ENCODE measurements at regions not wholly inside any gene's neighbourhood (a gene's known extent, or its start where the extent isn't known, plus 50 kb on each side); places are given as distances from the start of the nearest gene placed in this dataset.

DNA sequence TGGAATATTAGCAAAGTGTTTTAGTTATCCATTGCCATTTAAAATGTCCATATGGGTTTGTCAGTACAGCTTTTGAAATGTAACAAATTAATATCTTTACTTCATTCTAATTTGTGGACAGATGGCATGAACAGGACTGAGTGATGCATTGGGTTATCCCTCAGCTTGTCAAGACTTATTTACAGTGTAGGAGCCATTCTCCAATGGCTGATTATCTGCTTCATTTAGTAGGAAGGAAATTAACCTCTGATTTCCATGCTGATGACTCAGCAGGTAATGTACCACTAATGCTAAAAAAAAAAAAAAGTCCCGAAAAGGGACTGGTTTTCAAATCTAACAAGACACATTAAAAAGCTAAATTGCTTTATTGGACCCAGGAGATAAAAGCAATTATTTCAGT lies 1149.0 kb upstream of the USP15 start:
- RAD21 ChIA-PET (ENCODE audit: low non-redundant PET in 1 of 2, low total read pairs in 2 of 2, uncharacterized antibody in 2 of 2, unreplicated experiment in 2 of 2) = no interaction called here
- H3K4me3 ChIP-seq (replicated peaks in 1 of 2; ENCODE audit: low read depth in 1 of 2, low read length in 2 of 2) = no peak overlapping the region
- DNase-seq (ENCODE audit: low read depth, low spot score) (no peak), ATAC-seq (no peak)
- POLR2A ChIA-PET = no interaction called here
- CTCF ChIA-PET = no interaction called here
- no peaks in the 10 kb centered on the region for H3K79me2 ChIP-seq (ENCODE audit: insufficient read depth, low read length)
- H4K20me1 ChIP-seq (ENCODE audit: insufficient read depth) = no peaks in the 10 kb centered on the region
- H3K36me3 ChIP-seq (ENCODE audit: control insufficient read depth in 1 of 2, insufficient read depth in 2 of 2, low read length in 2 of 2) = no peaks in the 10 kb centered on the region
- no peak overlapping the region for H2AFZ ChIP-seq (ENCODE audit: low read depth, low read length, poor library complexity, severe bottlenecking)
- TF ChIP-seq EZH2phosphoT487 (IDR thresholded peaks at IDR 0.05; ENCODE audit: borderline replicate concordance) (no peak), ELF1 (IDR thresholded peaks at IDR 0.05; ENCODE audit: borderline replicate concordance, low read depth) (no peak), SRF (IDR thresholded peaks at IDR 0.05; ENCODE audit: low read depth) (no peak), ZFX (IDR thresholded peaks at IDR 0.05) (no peak), ZNF274 (IDR thresholded peaks at IDR 0.05; ENCODE audit: low read depth, low read length) (no peak), POLR2AphosphoS5 (IDR thresholded peaks at IDR 0.05; ENCODE audit: low read depth, low read length) (no peak), CEBPB (IDR thresholded peaks at IDR 0.05; ENCODE audit: low read depth) (no peak), SP1 (IDR thresholded peaks at IDR 0.05; ENCODE audit: low read depth) (no peak), EZH2 (IDR thresholded peaks at IDR 0.05) (no peak), EGR1 (IDR thresholded peaks at IDR 0.05; ENCODE audit: low read depth) (no peak)
- TF ChIP-seq, protein P1, sequence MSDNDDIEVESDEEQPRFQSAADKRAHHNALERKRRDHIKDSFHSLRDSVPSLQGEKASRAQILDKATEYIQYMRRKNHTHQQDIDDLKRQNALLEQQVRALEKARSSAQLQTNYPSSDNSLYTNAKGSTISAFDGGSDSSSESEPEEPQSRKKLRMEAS (IDR thresholded peaks at IDR 0.05) = no peak
- TF ChIP-seq, protein P2, sequence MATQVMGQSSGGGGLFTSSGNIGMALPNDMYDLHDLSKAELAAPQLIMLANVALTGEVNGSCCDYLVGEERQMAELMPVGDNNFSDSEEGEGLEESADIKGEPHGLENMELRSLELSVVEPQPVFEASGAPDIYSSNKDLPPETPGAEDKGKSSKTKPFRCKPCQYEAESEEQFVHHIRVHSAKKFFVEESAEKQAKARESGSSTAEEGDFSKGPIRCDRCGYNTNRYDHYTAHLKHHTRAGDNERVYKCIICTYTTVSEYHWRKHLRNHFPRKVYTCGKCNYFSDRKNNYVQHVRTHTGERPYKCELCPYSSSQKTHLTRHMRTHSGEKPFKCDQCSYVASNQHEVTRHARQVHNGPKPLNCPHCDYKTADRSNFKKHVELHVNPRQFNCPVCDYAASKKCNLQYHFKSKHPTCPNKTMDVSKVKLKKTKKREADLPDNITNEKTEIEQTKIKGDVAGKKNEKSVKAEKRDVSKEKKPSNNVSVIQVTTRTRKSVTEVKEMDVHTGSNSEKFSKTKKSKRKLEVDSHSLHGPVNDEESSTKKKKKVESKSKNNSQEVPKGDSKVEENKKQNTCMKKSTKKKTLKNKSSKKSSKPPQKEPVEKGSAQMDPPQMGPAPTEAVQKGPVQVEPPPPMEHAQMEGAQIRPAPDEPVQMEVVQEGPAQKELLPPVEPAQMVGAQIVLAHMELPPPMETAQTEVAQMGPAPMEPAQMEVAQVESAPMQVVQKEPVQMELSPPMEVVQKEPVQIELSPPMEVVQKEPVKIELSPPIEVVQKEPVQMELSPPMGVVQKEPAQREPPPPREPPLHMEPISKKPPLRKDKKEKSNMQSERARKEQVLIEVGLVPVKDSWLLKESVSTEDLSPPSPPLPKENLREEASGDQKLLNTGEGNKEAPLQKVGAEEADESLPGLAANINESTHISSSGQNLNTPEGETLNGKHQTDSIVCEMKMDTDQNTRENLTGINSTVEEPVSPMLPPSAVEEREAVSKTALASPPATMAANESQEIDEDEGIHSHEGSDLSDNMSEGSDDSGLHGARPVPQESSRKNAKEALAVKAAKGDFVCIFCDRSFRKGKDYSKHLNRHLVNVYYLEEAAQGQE (IDR thresholded peaks at IDR 0.05; ENCODE audit: low read depth) = no peak
- TF ChIP-seq, protein P3, sequence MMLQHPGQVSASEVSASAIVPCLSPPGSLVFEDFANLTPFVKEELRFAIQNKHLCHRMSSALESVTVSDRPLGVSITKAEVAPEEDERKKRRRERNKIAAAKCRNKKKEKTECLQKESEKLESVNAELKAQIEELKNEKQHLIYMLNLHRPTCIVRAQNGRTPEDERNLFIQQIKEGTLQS (IDR thresholded peaks at IDR 0.05) = no peak
- H3K27me3 ChIP-seq (ENCODE audit: insufficient read depth, low read length) = no peaks in the 10 kb centered on the region
- no peaks in the 10 kb centered on the region for H3K4me1 ChIP-seq (ENCODE audit: control insufficient read depth in 1 of 2, insufficient read depth in 2 of 2, low read length in 2 of 2)
- no peak overlapping the region for H3K4me2 ChIP-seq (ENCODE audit: low read length)
- no TSS peak for BruUV-seq (replicated peaks)
- no peak overlapping the region for H3K9ac ChIP-seq (ENCODE audit: low read length)
- intact Hi-C loops (cut with micrococcal nuclease) = no loop called here
- no peak overlapping the region for H3K27ac ChIP-seq (ENCODE audit: low read depth, low read length)
- no peaks in the 10 kb centered on the region for H3K9me3 ChIP-seq (ENCODE audit: control insufficient read depth in 1 of 2, insufficient read depth in 1 of 2, low read depth in 1 of 2, low read length in 2 of 2)
- H3K9me2 ChIP-seq (ENCODE audit: insufficient read depth) = no peaks in the 10 kb centered on the region
